Prostate gland (tissue), 2 donors: ENCODE measurements at regions not wholly inside any gene's neighbourhood (a gene's known extent, or its start where the extent isn't known, plus 50 kb on each side); places are given as distances from the start of the nearest gene placed in this dataset.
A peak's percentile ranks its signal among the peaks of the same experiment; 100 is the strongest.

Experiments
- DNase-seq: peaks from one replicate; pipeline ENCODE4 v3.0.0-alpha.2; 2019; ENCODE audit warnings: low spot score
- H3K27ac ChIP-seq, 2 donors: fragments of 200-600 bp; sonication (generic); 2 replicates each; pipeline ENCODE4 v1.5.1; 2017 to 2019
- H3K27me3 ChIP-seq: fragments of 200-600 bp; sonication (generic); replicated peaks from 2 replicates; pipeline ENCODE4 v1.5.1; 2019; ENCODE audit not compliant: insufficient read depth
- H3K36me3 ChIP-seq, 2 donors: fragments of 200-600 bp; sonication (generic); 1 replicate in 1 of 2; 2 replicates in 1 of 2; pipeline versions ENCODE4 v1.5.1 to v1.8.1; 2017 to 2019
- H3K4me1 ChIP-seq: fragments of 200-600 bp; sonication (generic); replicated peaks from 2 replicates; pipeline ENCODE4 v1.5.1; 2019
- H3K4me3 ChIP-seq, 2 donors: fragments of 200-600 bp; sonication (generic); 2 replicates each; pipeline ENCODE4 v1.5.1; 2017 to 2019
- H3K9me3 ChIP-seq: fragments of 200-600 bp; sonication (generic); 2 replicates; pipeline ENCODE4 v1.5.1; 2017
- POLR2A ChIP-seq: fragments of 450-650 bp; IDR thresholded peaks from one replicate; pipeline ENCODE4 v1.6.1; 2016; ENCODE audit warnings: antibody characterized with exemption, mild to moderate bottlenecking
- POLR2AphosphoS5 ChIP-seq: sonication (generic); formaldehyde crosslinking; IDR thresholded peaks from one replicate; pipeline ENCODE4 v1.6.1; 2017; ENCODE audit warnings: antibody characterized with exemption
- WGBS: methylation state at CpG from one replicate; pipeline ENCODE4 v1.1.5; 2018; 5-methylcytosine and 5-hydroxymethylcytosine counted together
- intact Hi-C: fragments of 100-400 bp; cut with DNase I; formaldehyde crosslinking; loops from one replicate; pipeline ENCODE4 v1.14.2; 2022
- TF ChIP-seq, protein P1 (sequence below), 4 experiments: fragments of 200-600 bp in 2 of 4; fragments of 450-650 bp in 2 of 4; sonication (generic) in 2 of 4; IDR thresholded peaks; 1 replicate in 3 of 4; 2 replicates in 1 of 4; pipeline ENCODE4 v1.5.1; 2016 to 2019; ENCODE audit warnings: antibody characterized with exemption in 4 of 4, mild to moderate bottlenecking in 2 of 4, moderate library complexity in 2 of 4

DNA sequence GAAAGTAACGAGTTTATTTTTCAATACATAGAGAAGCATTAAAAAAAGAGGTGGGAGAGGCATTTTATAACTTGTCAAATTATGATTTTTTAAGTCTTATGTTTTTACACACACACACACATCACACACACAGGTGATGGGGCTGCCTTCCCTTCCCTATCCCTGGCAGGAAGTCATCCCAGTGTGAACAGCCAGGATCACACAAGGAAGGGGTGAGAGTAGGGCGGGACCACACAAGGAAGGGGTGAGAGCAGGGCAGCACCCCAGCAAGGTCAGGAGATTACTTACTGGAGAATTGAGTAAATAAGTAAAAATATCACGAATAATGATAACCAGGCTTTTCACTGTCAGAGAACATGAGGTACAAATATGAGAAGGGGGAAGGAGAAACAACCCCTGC is 372.6 kb downstream of the SEC23A start:
- intact Hi-C loops = no loop called here
- no peaks in the 10 kb centered on the region for H3K9me3 ChIP-seq
- 64% methylated on average over 3 of the region's 3 CpGs for WGBS

DNA sequence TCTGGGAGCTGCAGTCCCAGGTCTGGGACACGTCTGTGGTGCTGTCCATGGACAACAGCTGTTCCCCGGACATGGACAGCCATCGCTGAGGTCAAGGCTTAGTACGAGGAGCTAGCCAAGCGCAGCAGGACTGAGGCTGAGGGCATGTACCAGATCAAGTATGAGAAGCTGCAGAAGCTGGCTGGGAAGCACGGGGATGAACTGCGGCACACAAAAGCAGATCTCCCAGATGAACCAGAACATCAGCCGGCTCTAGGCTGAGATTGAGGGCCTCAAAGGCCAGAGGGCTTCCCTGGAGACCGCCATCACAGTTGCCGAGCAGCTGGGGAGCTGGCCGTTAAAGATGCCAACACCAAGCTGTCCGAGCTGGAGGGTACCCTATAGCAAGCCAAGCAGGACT is 375.3 kb downstream of the SEC23A start:
- no peak for DNase-seq
- no peak overlapping the region for H3K4me3 ChIP-seq
- H3K4me1 ChIP-seq = no peaks in the 10 kb centered on the region
- 95% methylated on average over 12 of the region's 12 CpGs for WGBS
- H3K27me3 ChIP-seq = no peaks in the 10 kb centered on the region
- no peak for TF ChIP-seq POLR2AphosphoS5
- TF ChIP-seq, protein P1, sequence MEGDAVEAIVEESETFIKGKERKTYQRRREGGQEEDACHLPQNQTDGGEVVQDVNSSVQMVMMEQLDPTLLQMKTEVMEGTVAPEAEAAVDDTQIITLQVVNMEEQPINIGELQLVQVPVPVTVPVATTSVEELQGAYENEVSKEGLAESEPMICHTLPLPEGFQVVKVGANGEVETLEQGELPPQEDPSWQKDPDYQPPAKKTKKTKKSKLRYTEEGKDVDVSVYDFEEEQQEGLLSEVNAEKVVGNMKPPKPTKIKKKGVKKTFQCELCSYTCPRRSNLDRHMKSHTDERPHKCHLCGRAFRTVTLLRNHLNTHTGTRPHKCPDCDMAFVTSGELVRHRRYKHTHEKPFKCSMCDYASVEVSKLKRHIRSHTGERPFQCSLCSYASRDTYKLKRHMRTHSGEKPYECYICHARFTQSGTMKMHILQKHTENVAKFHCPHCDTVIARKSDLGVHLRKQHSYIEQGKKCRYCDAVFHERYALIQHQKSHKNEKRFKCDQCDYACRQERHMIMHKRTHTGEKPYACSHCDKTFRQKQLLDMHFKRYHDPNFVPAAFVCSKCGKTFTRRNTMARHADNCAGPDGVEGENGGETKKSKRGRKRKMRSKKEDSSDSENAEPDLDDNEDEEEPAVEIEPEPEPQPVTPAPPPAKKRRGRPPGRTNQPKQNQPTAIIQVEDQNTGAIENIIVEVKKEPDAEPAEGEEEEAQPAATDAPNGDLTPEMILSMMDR (IDR thresholded peaks at IDR 0.05) = no peak
- TF ChIP-seq POLR2A = no peak
- H3K36me3 ChIP-seq = no peaks in the 10 kb centered on the region
- no peak overlapping the region for H3K27ac ChIP-seq
- intact Hi-C loops = no loop called here
- H3K9me3 ChIP-seq = no peaks in the 10 kb centered on the region

More for the DNA sequence above, 372.6 kb downstream of the SEC23A start:
- no peak for DNase-seq
- Histone ChIP-seq H3K27me3 (no peaks in the 10 kb centered on the region), H3K27ac (no peak overlapping the region), H3K36me3 (no peaks in the 10 kb centered on the region), H3K4me3 (no peak overlapping the region), H3K4me1 (no peaks in the 10 kb centered on the region)
- no peak for TF ChIP-seq POLR2A
- TF ChIP-seq POLR2AphosphoS5 = no peak

DNA sequence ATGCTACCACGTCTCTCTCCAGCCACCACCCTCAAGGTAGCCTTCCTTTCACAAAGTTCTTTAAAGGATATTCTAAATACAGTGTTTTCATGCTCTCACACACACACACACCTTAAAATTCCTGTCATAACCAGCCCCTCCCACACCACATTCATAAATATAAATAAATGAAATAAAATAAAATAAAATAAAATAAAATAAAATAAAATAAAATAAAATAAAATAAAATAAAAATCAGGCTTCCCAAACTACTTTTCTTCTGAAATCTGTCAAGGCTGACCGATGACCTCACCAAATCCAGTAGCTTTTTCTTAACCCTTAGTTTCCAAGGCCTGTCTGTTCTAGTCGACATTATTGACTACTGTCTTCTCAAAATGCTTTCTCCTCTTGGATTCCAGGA is 378.4 kb downstream of the SEC23A start:
- Histone ChIP-seq H3K36me3 (no peaks in the 10 kb centered on the region), H3K27me3 (no peaks in the 10 kb centered on the region), H3K27ac (peak overlapping the region; percentile 13 to 17), H3K4me3 (no peak overlapping the region), H3K9me3 (no peaks in the 10 kb centered on the region), H3K4me1 (no peaks in the 10 kb centered on the region)
- TF ChIP-seq, protein P1 (IDR thresholded peaks at IDR 0.05) = no peak
- no peak for TF ChIP-seq POLR2A
- no peak for TF ChIP-seq POLR2AphosphoS5
- intact Hi-C loops = loop anchor here (5.0 kb wide), 1 partner anchor 293 kb away; no protein-coding TSS in a partner anchor
- 90% methylated on average over 3 of the region's 3 CpGs for WGBS
- no peak for DNase-seq

DNA sequence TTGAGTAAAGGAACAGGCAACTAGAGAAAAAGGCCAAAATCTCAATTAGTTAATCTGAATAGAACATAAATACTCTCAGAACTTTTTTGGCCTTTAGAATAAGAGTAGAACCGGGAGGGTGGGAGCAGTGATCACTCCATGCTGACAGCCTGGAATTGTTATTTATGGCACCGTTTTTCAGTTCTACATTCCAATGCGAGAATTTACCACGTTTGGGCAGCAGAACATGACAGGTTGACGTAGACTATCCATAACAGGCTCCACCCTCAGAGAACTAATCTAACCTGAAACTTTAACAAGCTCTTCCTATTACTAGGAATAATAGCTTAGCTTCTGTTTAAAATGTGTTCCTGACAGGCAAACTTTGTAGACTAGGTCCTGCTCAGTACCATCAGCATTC is 379.1 kb downstream of the SEC23A start:
- no peaks in the 10 kb centered on the region for H3K9me3 ChIP-seq
- no peak for DNase-seq
- H3K4me1 ChIP-seq = no peaks in the 10 kb centered on the region
- no peak overlapping the region for H3K4me3 ChIP-seq
- H3K27ac ChIP-seq = peak overlapping the region; percentile 13 to 17
- H3K36me3 ChIP-seq = no peaks in the 10 kb centered on the region
- 19% methylated on average over 5 of the region's 5 CpGs for WGBS
- no peaks in the 10 kb centered on the region for H3K27me3 ChIP-seq
- intact Hi-C loops = loop anchor here (2.0 to 5.0 kb wide), 2 partner anchors 143 to 293 kb away; no protein-coding TSS in a partner anchor
- TF ChIP-seq POLR2A = no peak
- TF ChIP-seq POLR2AphosphoS5 = no peak
- TF ChIP-seq, protein P1 (IDR thresholded peaks at IDR 0.05) = no peak

DNA sequence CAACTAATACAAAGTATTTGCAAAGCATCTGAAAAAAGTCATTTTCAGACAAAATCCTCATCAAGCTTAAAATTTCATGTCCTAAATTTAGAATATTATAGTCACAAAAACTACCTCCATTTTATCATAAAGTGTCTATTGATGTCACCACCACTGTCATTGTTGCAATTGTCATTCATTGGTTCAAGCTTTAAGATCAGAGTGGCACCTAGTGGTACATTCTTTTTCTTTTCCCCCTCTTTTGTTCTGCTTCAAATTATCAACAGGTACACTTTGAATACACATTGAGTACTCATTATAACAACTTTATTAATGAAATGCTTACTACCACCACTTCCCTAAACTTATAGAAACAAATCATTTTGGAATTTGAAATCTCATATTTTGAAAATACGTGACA is 379.8 kb downstream of the SEC23A start:
- intact Hi-C loops = loop anchor here (2.0 to 5.0 kb wide), 2 partner anchors 144 to 294 kb away; no protein-coding TSS in a partner anchor
- TF ChIP-seq, protein P1 (IDR thresholded peaks at IDR 0.05) = no peak
- TF ChIP-seq POLR2AphosphoS5 (no peak), POLR2A (no peak)
- H3K4me1 ChIP-seq = no peaks in the 10 kb centered on the region
- no peak for DNase-seq
- H3K9me3 ChIP-seq = no peaks in the 10 kb centered on the region
- WGBS = 95% methylated on average over 1 of the region's 1 CpG
- no peaks in the 10 kb centered on the region for H3K27me3 ChIP-seq
- H3K36me3 ChIP-seq = no peaks in the 10 kb centered on the region
- H3K27ac ChIP-seq = no peak overlapping the region
- no peak overlapping the region for H3K4me3 ChIP-seq
